ENCODE measurements at regions not wholly inside any gene's neighbourhood (a gene's known extent, or its start where the extent isn't known, plus 50 kb on each side); places are given as distances from the start of the nearest gene placed in this dataset.

DNA sequence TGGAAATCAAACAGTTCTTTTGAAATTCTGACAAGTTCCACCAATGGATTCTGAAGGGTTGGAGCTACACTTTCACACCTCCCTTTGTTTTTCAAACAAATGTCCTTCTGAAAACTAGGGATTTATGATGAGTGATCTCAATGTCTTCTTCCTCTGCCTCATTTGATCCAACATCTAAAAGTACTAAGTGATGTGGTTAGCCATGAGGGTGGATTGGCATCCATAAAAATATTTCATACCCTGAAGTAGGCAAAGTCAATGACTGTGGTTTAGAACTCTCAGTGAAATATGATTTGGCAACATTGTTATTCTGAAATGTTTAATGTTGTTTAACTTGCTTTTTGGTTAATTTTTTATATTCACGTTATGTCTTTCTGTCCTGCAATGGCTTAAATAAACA lies 136.9 kb downstream of the MBL2 start:
- TF ChIP-seq, protein P1, sequence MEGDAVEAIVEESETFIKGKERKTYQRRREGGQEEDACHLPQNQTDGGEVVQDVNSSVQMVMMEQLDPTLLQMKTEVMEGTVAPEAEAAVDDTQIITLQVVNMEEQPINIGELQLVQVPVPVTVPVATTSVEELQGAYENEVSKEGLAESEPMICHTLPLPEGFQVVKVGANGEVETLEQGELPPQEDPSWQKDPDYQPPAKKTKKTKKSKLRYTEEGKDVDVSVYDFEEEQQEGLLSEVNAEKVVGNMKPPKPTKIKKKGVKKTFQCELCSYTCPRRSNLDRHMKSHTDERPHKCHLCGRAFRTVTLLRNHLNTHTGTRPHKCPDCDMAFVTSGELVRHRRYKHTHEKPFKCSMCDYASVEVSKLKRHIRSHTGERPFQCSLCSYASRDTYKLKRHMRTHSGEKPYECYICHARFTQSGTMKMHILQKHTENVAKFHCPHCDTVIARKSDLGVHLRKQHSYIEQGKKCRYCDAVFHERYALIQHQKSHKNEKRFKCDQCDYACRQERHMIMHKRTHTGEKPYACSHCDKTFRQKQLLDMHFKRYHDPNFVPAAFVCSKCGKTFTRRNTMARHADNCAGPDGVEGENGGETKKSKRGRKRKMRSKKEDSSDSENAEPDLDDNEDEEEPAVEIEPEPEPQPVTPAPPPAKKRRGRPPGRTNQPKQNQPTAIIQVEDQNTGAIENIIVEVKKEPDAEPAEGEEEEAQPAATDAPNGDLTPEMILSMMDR (IDR thresholded peaks at IDR 0.05): no peak
- no peak for TF ChIP-seq POLR2A (IDR thresholded peaks at IDR 0.05)
